GM13976 (cell line): ENCODE measurements at regions not wholly inside any gene's neighbourhood (a gene's known extent, or its start where the extent isn't known, plus 50 kb on each side); places are given as distances from the start of the nearest gene placed in this dataset.
"Not testable (repeated sequence)": the region's sequence is repeated elsewhere in the genome, so short reads cannot be mapped to it uniquely, and the experiment has no call there.

Source experiments
- DNase-seq: peaks from one replicate; pipeline ENCODE4 v3.0.0; 2012; ENCODE audit warnings: low spot score
- in situ Hi-C: fragments of 300-500 bp; cut with MboI; formaldehyde crosslinking; loops from one replicate; pipeline ENCODE4 v1.12.0; 2022; ENCODE audit warnings: low sequenced_read_pairs, mixed read lengths, inconsistent platforms; ENCODE audit not compliant: unreplicated experiment
- TF ChIP-seq, protein P1 (sequence below): IDR thresholded peaks from 2 replicates; pipeline ENCODE4 v1.5.1; 2012; ENCODE audit warnings: borderline replicate concordance, mild to moderate bottlenecking; ENCODE audit not compliant: insufficient read depth; ENCODE audit errors: extremely low read depth, missing control alignments, control extremely low read depth

DNA sequence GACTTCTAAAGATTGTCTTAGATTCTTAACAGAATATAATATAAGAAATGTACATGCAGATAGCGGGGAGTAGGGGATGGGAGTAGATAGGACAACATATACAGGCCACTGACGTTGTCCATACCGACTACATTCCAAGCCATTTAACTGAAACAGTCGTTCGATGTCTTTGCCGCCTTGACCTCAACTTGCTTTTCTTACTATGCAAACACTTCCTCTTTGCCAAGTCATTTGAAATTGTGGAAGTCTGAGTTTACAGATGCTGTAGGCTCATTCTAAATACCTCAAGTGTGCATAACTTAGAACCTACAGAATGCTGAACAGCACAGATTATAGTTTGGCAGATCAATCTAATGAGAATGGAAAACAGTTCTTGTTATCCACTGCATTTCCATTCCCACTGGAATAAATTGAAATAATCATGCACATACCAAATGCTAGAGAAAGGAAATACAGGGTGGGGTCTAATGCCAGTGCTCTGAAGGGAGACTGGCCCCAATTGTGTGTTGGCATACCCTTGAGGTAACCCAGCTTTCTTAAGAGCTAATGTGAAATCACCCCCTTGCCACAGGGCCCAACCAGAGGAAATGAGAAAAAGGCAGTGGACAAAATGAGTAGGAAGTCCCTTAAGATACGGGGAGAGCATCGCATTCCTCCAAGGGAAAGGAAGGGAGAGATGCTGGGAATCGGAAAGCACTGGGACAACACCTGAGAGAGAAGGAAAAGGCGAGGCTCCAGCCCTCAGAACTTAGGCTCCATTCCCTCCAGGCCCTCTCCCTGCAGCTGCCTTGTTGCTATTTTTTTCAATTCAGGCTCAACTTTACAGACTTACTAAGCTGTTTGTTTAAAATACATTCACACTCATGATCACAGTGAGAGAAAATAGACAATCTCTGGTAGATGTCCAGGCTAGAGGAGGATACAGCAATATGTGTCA, 380.9 kb upstream of the TMTC1 start:
- in situ Hi-C loops, result no loop called here
- TF ChIP-seq, protein P1, sequence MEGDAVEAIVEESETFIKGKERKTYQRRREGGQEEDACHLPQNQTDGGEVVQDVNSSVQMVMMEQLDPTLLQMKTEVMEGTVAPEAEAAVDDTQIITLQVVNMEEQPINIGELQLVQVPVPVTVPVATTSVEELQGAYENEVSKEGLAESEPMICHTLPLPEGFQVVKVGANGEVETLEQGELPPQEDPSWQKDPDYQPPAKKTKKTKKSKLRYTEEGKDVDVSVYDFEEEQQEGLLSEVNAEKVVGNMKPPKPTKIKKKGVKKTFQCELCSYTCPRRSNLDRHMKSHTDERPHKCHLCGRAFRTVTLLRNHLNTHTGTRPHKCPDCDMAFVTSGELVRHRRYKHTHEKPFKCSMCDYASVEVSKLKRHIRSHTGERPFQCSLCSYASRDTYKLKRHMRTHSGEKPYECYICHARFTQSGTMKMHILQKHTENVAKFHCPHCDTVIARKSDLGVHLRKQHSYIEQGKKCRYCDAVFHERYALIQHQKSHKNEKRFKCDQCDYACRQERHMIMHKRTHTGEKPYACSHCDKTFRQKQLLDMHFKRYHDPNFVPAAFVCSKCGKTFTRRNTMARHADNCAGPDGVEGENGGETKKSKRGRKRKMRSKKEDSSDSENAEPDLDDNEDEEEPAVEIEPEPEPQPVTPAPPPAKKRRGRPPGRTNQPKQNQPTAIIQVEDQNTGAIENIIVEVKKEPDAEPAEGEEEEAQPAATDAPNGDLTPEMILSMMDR, result no peak
- no peak for DNase-seq

DNA sequence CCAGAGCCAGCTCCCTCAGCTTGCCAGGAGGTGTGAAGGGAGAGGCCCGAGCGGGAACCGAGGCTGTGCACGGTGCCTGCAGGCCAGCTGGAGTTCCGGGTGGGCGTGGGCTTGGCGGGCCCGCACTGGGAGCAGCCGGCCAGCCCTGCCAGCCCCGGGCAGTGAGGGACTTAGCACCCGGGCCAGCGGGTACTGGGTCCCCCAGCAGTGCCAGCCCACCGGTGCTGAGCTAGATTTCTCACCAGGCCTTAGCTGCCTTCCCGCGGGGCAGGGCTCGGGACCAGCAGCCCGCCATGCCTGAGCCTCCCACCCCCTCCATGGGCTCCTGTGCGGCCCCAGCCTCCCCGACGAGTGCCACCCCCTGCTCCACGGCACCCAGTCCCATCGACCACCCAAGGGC, 373.1 kb upstream of the TMTC1 start:
- DNase-seq, in situ Hi-C loops: not testable (repeated sequence)

DNA sequence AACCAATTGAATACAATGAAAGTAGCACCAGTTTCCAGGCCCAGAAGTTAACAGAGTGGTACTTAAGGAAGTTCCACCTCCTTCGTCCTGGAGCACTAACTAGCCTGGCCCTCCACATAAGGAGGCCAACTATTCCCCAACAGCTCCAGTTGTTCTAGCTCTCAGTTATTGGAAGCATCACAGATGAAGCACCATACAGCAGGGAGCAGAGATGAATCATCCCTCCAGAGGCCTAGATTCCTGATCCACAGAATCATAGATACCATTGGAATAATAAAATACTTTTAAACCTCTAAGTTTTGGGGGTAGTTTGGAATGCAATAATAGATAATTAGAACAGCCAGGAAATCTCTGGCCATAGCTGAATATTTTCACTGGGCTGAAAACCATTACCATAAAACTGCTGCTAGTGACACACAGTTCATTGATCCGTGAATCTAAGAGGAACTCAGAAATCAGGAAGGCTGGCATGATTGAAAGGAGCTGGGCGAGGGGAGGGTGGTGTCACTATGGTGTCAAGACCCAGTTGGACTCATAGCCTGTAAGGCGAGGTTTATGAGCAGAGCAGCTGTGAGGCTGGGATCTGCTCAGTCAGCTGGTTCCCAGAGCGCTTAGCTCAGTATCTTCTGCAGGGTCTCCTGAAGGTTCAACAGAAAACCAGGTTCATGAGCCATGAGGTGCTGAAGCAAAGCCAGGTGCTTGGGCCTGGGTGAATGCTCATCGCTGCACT, 371.4 kb upstream of the TMTC1 start:
- no peak for DNase-seq
- in situ Hi-C loops, result no loop called here
- TF ChIP-seq, protein P1, result no peak

DNA sequence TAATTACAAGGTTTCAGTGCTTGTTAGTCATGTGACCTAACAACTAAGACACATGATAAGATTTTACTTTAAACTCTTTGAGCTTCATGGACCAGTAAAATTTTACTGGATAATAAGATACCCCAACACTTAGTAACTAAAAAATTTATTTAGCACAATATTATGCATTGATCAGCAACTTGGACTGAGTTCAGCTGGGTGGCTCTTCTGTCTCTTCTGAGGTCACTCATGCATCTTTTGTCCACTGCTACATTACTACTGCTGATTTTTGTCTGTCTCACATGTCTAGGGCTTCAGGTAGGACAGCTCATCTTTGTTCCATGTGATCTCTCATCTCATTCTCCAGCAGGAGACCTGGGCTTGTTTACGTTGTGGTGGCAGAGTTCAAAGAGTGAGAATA, 370.2 kb upstream of the TMTC1 start:
- DNase-seq, result no peak
- TF ChIP-seq, protein P1, result no peak
- in situ Hi-C loops, result no loop called here

DNA sequence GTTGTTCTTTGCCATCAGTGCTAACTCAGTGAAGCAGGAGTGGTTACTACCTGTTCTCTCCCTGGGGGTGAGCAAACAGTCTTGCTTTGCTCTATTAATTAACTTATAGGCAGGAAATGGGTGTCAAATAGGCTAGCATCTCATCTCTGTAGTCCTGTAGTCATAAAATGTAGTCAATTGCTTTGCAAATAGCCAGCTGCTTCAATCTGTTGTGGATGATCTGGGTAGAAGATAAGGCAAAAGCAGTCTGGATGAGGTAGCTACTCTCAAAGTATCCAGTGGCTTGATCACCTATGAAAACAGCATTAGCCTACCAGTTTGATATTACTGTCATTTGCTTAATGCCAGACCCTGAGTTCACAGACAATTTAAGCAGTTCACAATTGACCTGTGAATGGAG, 369.0 kb upstream of the TMTC1 start:
- in situ Hi-C loops, result no loop called here
- no peak for DNase-seq
- TF ChIP-seq, protein P1, result no peak

DNA sequence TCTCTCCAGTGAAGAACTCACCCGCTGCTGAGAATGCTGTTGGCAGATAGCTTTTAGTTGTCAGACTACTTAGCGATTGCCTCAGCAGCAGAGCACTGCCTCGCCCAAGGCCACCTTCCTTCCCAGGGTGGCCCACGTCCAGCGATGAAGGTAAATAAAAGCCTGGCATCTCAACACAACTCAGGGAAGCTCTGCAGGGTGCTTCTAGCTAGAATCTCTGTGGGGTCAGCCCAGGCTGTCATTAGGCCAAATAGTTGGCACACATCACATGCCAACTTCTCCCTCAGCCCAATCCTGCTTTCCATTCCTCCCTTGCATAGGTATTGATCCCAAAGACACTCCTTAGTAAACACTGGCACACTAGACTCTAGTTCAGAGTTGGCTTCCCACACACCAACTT, 368.1 kb upstream of the TMTC1 start:
- in situ Hi-C loops, result no loop called here
- TF ChIP-seq, protein P1, result no peak
- DNase-seq, result no peak

DNA sequence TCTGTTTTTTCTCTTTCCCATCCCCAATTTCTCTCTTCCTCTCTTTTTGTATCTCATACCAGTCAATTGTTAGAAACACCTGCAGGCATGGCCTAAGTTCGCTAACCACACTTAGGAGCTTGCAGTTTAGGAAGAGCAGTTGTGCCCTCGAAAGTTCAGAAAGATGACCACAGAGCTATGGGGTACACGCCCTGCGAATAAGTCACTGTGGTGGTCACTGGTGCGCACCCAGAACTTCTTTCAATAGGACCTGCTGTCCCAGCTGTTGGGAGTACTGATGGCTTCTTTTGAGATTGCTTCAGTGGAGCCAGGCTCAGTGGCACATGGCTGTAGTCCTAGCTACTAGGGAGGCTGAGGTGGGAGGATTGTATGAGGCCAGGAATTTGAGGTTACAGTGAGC, 362.8 kb upstream of the TMTC1 start:
- in situ Hi-C loops, result no loop called here
- no peak for DNase-seq

More for the DNA sequence above, 362.8 kb upstream of the TMTC1 start:
- TF ChIP-seq, protein P1, result no peak
